ENCODE measurements at regions not wholly inside any gene's neighbourhood (a gene's known extent, or its start where the extent isn't known, plus 50 kb on each side); places are given as distances from the start of the nearest gene placed in this dataset.

GRCh38 chr3:144638009-144638408 is 666.4 kb downstream of the DIPK2A start:
- Histone ChIP-seq H3K9me3 (ENCODE audit: control insufficient read depth, low read length) (no peaks in the 10 kb centered on the region), H3K4me3 (ENCODE audit: insufficient read depth, low read depth, low read length) (no peak overlapping the region), H3K27me3 (ENCODE audit: control insufficient read depth, insufficient read depth, low read length, poor library complexity, severe bottlenecking) (no peaks in the 10 kb centered on the region), H3K36me3 (ENCODE audit: control insufficient read depth, insufficient read depth, low read length) (no peaks in the 10 kb centered on the region), H3K27ac (ENCODE audit: insufficient read depth, low read depth, low read length, poor library complexity, severe bottlenecking) (no peak overlapping the region), H3K4me1 (ENCODE audit: control insufficient read depth, insufficient read depth, low read length) (no peaks in the 10 kb centered on the region)

- H3K4me3 ChIP-seq (ENCODE audit: insufficient read depth, low read depth, low read length), result no peak overlapping the region
- H3K27me3 ChIP-seq (ENCODE audit: control insufficient read depth, insufficient read depth, low read length, poor library complexity, severe bottlenecking), result no peaks in the 10 kb centered on the region
- H3K9me3 ChIP-seq (ENCODE audit: control insufficient read depth, low read length), result no peaks in the 10 kb centered on the region
- no peaks in the 10 kb centered on the region for H3K4me1 ChIP-seq (ENCODE audit: control insufficient read depth, insufficient read depth, low read length)
- WGBS, 2 experiments, result 92 to 98% methylated on average over 3 of the region's 3 CpGs
- no peaks in the 10 kb centered on the region for H3K36me3 ChIP-seq (ENCODE audit: control insufficient read depth, insufficient read depth, low read length)
- H3K27ac ChIP-seq (ENCODE audit: insufficient read depth, low read depth, low read length, poor library complexity, severe bottlenecking), result no peak overlapping the region
These were observed 672.2 kb downstream of the DIPK2A start for GRCh38 chr3:144643771-144644198.

DNA sequence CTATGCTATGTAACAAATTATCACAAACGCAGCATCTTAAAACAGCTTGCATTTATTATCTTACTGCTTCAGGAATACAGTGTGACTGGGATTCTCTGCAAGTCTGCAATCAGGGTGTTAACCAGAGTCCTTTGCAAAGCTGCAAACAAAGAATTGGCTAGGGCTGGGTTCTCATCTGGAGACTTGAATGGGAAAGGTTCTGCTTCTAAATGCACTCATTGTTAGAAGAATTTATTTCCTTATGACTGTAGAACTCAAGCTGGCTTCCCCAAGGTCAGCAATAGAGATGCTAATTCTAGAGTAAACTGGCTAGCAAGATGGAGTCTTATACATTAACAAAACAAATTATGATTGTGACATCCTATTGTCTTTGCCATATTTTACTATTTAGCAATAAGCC is 673.7 kb downstream of the DIPK2A start:
- no peaks in the 10 kb centered on the region for H3K4me1 ChIP-seq (ENCODE audit: control insufficient read depth, insufficient read depth, low read length)
- no peak overlapping the region for H3K27ac ChIP-seq (ENCODE audit: insufficient read depth, low read depth, low read length, poor library complexity, severe bottlenecking)
- no peaks in the 10 kb centered on the region for H3K36me3 ChIP-seq (ENCODE audit: control insufficient read depth, insufficient read depth, low read length)
- no peak overlapping the region for H3K4me3 ChIP-seq (ENCODE audit: insufficient read depth, low read depth, low read length)
- no peaks in the 10 kb centered on the region for H3K27me3 ChIP-seq (ENCODE audit: control insufficient read depth, insufficient read depth, low read length, poor library complexity, severe bottlenecking)
- H3K9me3 ChIP-seq (ENCODE audit: control insufficient read depth, low read length), result no peaks in the 10 kb centered on the region
- 77 to 93% methylated on average over 1 of the region's 1 CpG for WGBS, 2 experiments

DNA sequence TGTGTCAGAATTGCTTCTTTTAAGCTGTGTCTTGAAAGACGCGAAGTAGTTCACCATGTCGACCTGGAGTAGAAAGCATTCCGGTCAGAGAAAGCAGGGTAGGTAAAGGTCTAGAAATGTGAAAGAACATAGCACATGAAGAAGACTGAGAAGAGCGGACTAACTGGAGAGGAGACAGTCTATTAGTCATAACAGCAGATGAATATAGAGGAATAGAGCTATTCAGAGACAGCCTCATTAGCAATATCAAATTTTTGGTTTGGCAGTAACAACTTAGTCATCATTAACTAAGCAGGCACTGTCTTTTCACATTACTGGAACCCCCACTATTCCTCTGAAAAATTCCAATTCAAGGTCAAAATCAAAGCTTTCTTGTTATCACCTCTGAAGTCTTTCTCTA is 678.8 kb downstream of the DIPK2A start:
- Histone ChIP-seq H3K9me3 (ENCODE audit: control insufficient read depth, low read length) (no peaks in the 10 kb centered on the region), H3K4me1 (ENCODE audit: control insufficient read depth, insufficient read depth, low read length) (no peaks in the 10 kb centered on the region), H3K27ac (ENCODE audit: insufficient read depth, low read depth, low read length, poor library complexity, severe bottlenecking) (no peak overlapping the region), H3K4me3 (ENCODE audit: insufficient read depth, low read depth, low read length) (no peak overlapping the region), H3K27me3 (ENCODE audit: control insufficient read depth, insufficient read depth, low read length, poor library complexity, severe bottlenecking) (no peaks in the 10 kb centered on the region), H3K36me3 (ENCODE audit: control insufficient read depth, insufficient read depth, low read length) (no peaks in the 10 kb centered on the region)
- 94 to 96% methylated on average over 5 of the region's 5 CpGs for WGBS, 2 experiments

DNA sequence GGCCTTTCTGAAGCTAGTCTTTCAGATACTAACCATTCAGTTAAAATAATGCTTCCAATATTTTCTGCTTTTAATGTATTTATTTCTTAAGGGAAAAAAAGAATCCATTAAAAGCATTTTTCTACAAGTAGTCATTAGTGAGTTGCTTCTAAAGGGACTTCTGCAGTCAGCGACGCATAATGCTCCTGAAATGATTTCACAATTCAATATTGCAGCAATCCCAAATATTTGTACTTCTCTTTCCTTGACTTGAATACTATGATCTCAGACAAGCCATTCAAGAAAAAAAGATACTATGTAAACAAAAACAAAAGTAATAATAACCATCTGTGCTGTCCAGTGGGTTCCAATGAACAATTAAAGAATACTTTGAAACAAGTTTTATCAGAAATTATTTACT is 681.0 kb downstream of the DIPK2A start:
- Histone ChIP-seq H3K4me3 (ENCODE audit: insufficient read depth, low read depth, low read length) (no peak overlapping the region), H3K9me3 (ENCODE audit: control insufficient read depth, low read length) (no peaks in the 10 kb centered on the region), H3K4me1 (ENCODE audit: control insufficient read depth, insufficient read depth, low read length) (no peaks in the 10 kb centered on the region), H3K36me3 (ENCODE audit: control insufficient read depth, insufficient read depth, low read length) (no peaks in the 10 kb centered on the region), H3K27ac (ENCODE audit: insufficient read depth, low read depth, low read length, poor library complexity, severe bottlenecking) (no peak overlapping the region), H3K27me3 (ENCODE audit: control insufficient read depth, insufficient read depth, low read length, poor library complexity, severe bottlenecking) (no peaks in the 10 kb centered on the region)
- WGBS, 2 experiments, result 92 to 94% methylated on average over 2 of the region's 2 CpGs

GRCh38 chr3:144655423-144655822 is 683.8 kb downstream of the DIPK2A start:
- Histone ChIP-seq H3K9me3 (ENCODE audit: control insufficient read depth, low read length) (no peaks in the 10 kb centered on the region), H3K36me3 (ENCODE audit: control insufficient read depth, insufficient read depth, low read length) (no peaks in the 10 kb centered on the region), H3K27ac (ENCODE audit: insufficient read depth, low read depth, low read length, poor library complexity, severe bottlenecking) (no peak overlapping the region), H3K4me1 (ENCODE audit: control insufficient read depth, insufficient read depth, low read length) (no peaks in the 10 kb centered on the region), H3K27me3 (ENCODE audit: control insufficient read depth, insufficient read depth, low read length, poor library complexity, severe bottlenecking) (no peaks in the 10 kb centered on the region), H3K4me3 (ENCODE audit: insufficient read depth, low read depth, low read length) (no peak overlapping the region)
- no CpG with 5 or more reads among the region's 1 CpG for WGBS, 2 experiments

- 100% methylated on average over 1 of the region's 1 CpG for WGBS, 2 experiments
- no peak overlapping the region for H3K27ac ChIP-seq (ENCODE audit: insufficient read depth, low read depth, low read length, poor library complexity, severe bottlenecking)
- H3K9me3 ChIP-seq (ENCODE audit: control insufficient read depth, low read length), result no peaks in the 10 kb centered on the region
- no peak overlapping the region for H3K4me3 ChIP-seq (ENCODE audit: insufficient read depth, low read depth, low read length)
- no peaks in the 10 kb centered on the region for H3K36me3 ChIP-seq (ENCODE audit: control insufficient read depth, insufficient read depth, low read length)
- no peaks in the 10 kb centered on the region for H3K27me3 ChIP-seq (ENCODE audit: control insufficient read depth, insufficient read depth, low read length, poor library complexity, severe bottlenecking)
- H3K4me1 ChIP-seq (ENCODE audit: control insufficient read depth, insufficient read depth, low read length), result no peaks in the 10 kb centered on the region
These were observed 688.6 kb downstream of the DIPK2A start for GRCh38 chr3:144660186-144660585.

DNA sequence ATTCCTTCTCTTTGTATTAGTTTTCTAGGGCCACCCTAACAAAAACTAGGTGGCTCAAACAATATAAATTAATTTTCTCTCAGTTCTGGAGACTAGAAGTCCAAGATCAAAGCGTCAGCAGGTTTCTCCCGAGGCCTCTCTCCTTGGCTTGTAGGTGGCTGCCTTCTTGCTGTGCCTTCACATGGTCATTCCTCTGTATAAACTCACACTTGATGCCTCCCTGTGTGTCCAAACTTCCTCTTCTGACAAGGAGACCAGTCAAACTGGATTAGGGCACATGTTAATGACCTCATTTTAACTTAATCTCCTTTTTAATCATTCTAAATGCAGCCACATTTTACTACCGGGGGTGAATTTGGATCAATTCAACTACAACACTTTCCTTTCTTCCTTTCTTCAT is 691.1 kb downstream of the DIPK2A start:
- WGBS, 2 experiments, result 96% methylated on average over 3 of the region's 3 CpGs
- Histone ChIP-seq H3K4me1 (ENCODE audit: control insufficient read depth, insufficient read depth, low read length) (no peaks in the 10 kb centered on the region), H3K36me3 (ENCODE audit: control insufficient read depth, insufficient read depth, low read length) (no peaks in the 10 kb centered on the region), H3K4me3 (ENCODE audit: insufficient read depth, low read depth, low read length) (no peak overlapping the region), H3K27ac (ENCODE audit: insufficient read depth, low read depth, low read length, poor library complexity, severe bottlenecking) (no peak overlapping the region), H3K27me3 (ENCODE audit: control insufficient read depth, insufficient read depth, low read length, poor library complexity, severe bottlenecking) (no peaks in the 10 kb centered on the region), H3K9me3 (ENCODE audit: control insufficient read depth, low read length) (no peaks in the 10 kb centered on the region)

DNA sequence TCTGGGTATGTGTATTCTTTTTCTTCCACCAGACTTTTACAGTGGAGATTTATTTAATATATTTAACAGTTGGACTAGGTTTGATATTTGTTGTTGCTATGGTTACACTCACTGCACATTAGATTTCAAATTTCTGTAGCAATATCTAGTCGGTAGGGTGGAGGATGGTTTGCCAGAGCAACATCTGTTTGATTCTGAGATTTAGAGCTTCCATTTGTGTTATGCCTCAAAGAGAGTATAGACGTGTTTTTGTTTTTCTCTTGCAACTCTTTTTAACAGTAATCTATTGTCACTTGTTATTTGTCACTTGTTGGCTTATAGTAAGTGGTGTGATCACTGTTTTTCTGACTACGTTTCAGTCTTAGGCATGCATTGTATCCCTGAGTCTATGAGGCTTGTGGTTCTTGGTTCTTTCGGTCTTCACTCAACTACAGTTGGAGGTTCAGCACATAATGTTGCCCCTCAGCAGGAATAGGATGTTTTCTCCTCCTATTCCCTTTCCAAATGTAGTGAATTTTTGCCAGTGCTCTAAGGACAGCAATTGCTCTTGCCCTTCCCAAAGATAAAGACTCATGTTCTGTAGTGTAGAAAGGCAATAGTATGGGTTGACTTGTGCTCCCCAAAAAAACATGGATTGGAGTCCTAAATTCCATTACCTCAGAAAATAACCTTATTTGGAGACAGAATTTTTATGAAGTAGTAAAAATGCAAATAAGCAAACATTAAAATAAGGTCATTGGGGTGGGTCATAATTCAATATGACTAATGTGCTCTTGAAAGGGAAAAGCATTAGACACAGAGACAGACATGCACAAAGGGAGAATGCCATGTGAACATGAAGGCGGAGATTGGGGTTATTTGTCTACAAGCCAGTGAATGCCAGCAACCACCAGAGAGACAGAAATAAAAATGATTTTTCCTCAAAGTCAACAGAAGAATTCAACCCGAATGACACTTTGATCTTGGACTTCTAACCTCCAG is 692.1 kb downstream of the DIPK2A start:
- Histone ChIP-seq H3K36me3 (ENCODE audit: control insufficient read depth, insufficient read depth, low read length) (no peaks in the 10 kb centered on the region), H3K9me3 (ENCODE audit: control insufficient read depth, low read length) (no peaks in the 10 kb centered on the region), H3K4me1 (ENCODE audit: control insufficient read depth, insufficient read depth, low read length) (no peaks in the 10 kb centered on the region), H3K4me3 (ENCODE audit: insufficient read depth, low read depth, low read length) (no peak overlapping the region), H3K27ac (ENCODE audit: insufficient read depth, low read depth, low read length, poor library complexity, severe bottlenecking) (no peak overlapping the region), H3K27me3 (ENCODE audit: control insufficient read depth, insufficient read depth, low read length, poor library complexity, severe bottlenecking) (no peaks in the 10 kb centered on the region)
- 94 to 95% methylated on average over 5 to 6 of the region's 6 CpGs for WGBS, 2 experiments

- Histone ChIP-seq H3K27ac (ENCODE audit: insufficient read depth, low read depth, low read length, poor library complexity, severe bottlenecking) (no peak overlapping the region), H3K4me3 (ENCODE audit: insufficient read depth, low read depth, low read length) (no peak overlapping the region), H3K4me1 (ENCODE audit: control insufficient read depth, insufficient read depth, low read length) (no peaks in the 10 kb centered on the region), H3K9me3 (ENCODE audit: control insufficient read depth, low read length) (no peaks in the 10 kb centered on the region), H3K36me3 (ENCODE audit: control insufficient read depth, insufficient read depth, low read length) (no peaks in the 10 kb centered on the region), H3K27me3 (ENCODE audit: control insufficient read depth, insufficient read depth, low read length, poor library complexity, severe bottlenecking) (no peaks in the 10 kb centered on the region)
- WGBS, 2 experiments, result 84 to 90% methylated on average over 1 of the region's 1 CpG
These were observed 694.0 kb downstream of the DIPK2A start for GRCh38 chr3:144665567-144666053.

Data from ectodermal cell (in vitro differentiated cells).